ENCODE measurements at regions not wholly inside any gene's neighbourhood (a gene's known extent, or its start where the extent isn't known, plus 50 kb on each side); places are given as distances from the start of the nearest gene placed in this dataset.

- TF ChIP-seq, protein P1, sequence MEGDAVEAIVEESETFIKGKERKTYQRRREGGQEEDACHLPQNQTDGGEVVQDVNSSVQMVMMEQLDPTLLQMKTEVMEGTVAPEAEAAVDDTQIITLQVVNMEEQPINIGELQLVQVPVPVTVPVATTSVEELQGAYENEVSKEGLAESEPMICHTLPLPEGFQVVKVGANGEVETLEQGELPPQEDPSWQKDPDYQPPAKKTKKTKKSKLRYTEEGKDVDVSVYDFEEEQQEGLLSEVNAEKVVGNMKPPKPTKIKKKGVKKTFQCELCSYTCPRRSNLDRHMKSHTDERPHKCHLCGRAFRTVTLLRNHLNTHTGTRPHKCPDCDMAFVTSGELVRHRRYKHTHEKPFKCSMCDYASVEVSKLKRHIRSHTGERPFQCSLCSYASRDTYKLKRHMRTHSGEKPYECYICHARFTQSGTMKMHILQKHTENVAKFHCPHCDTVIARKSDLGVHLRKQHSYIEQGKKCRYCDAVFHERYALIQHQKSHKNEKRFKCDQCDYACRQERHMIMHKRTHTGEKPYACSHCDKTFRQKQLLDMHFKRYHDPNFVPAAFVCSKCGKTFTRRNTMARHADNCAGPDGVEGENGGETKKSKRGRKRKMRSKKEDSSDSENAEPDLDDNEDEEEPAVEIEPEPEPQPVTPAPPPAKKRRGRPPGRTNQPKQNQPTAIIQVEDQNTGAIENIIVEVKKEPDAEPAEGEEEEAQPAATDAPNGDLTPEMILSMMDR (IDR thresholded peaks at IDR 0.05; ENCODE audit: insufficient read depth, low read length, poor library complexity, severe bottlenecking) = no peak
- no peaks in the 10 kb centered on the region for H3K36me3 ChIP-seq (ENCODE audit: control insufficient read depth, insufficient read depth, low read length)
- no peak overlapping the region for H3K4me3 ChIP-seq (ENCODE audit: low read depth, low read length)
- no peaks in the 10 kb centered on the region for H3K27me3 ChIP-seq (ENCODE audit: control insufficient read depth, insufficient read depth, low read length)
- no peak for DNase-seq (ENCODE audit: low read depth)
Measured at GRCh38 chr10:3241967-3242650, 69.5 kb upstream of the PITRM1 start.

DNA sequence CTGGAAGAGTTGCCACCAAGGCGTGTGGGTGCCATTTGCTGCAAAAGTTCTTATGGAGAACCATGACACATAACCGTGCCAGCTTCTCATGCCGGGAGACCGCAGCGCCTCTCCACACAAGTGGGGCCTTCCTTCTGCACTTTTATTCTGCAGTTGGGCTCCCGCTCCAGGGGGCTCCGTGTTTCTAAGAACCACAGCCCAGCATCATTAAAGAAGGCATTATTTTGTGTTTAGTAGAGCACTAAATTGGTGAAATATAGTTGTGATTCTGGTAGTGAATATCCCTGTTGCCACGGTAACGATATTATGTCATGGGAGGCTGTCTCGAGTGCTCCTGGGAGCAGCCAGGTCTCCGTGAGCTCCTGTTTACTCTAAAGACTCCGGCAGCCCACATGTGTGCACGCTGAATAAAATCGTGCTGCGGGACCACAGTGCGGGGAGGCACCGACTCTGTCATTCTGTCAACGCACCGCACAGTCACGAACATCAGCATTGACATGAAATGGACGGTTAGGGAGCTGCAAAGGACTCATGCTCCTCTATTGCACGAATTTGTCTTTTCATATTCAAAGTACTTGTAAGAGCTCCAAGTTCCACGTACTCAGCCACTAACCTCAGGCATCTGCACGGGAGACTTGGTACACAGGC is 68.8 kb upstream of the PITRM1 start:
- Histone ChIP-seq H3K4me3 (ENCODE audit: low read depth, low read length) (no peak overlapping the region), H3K36me3 (ENCODE audit: control insufficient read depth, insufficient read depth, low read length) (no peaks in the 10 kb centered on the region), H3K27me3 (ENCODE audit: control insufficient read depth, insufficient read depth, low read length) (no peaks in the 10 kb centered on the region)
- no peak for DNase-seq (ENCODE audit: low read depth)
- TF ChIP-seq, protein P1 (IDR thresholded peaks at IDR 0.05; ENCODE audit: insufficient read depth, low read length, poor library complexity, severe bottlenecking) = no peak

DNA sequence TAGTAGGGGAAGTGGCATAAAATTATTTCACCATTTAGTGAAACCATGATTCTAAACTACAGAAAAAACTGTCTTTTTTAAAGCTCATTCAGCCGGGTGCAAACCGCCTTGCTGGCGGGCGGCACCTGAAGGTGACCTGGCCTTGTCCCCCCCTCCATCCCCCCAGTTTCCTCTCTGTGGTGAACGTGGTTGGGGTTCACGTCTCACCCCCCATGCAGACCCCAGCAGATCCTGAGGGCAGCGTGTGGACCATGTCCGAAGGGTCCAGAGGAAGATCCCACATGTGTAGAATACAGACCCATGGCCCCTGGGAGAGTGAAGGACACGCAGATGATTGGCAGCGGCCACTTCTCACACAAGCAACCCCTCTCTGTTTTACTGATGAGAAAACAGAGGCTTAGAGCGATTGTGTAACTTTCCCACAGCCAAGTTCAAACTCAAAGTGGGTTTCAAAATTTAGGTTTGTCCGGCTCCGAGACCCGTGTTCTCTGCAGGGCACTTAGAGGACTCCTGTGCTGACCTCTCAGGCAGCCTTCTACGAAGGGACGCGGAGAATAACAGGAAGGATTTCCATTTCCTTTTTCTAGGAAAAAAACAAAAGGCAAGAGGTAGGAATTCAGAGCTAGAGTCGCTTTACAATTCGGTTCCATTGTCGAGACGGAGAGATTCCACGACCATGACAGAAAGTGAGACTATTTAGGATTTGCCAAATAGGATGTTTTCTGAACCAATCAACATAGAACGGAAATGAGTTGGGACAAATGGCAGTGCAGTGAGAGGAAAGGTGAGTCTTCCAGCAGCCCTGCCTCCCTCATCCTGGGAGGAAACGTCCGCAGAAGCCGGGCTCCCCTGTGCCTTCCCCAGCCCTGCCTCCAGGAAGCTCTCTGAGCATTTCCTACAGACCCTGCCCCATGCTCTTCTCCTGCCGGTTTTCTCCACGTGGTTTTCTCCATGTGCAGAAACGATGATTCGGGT is 67.6 kb upstream of the PITRM1 start:
- no peak for DNase-seq (ENCODE audit: low read depth)
- no peaks in the 10 kb centered on the region for H3K27me3 ChIP-seq (ENCODE audit: control insufficient read depth, insufficient read depth, low read length)
- no peak overlapping the region for H3K4me3 ChIP-seq (ENCODE audit: low read depth, low read length)
- TF ChIP-seq, protein P1 (IDR thresholded peaks at IDR 0.05; ENCODE audit: insufficient read depth, low read length, poor library complexity, severe bottlenecking) = no peak
- no peaks in the 10 kb centered on the region for H3K36me3 ChIP-seq (ENCODE audit: control insufficient read depth, insufficient read depth, low read length)

DNA sequence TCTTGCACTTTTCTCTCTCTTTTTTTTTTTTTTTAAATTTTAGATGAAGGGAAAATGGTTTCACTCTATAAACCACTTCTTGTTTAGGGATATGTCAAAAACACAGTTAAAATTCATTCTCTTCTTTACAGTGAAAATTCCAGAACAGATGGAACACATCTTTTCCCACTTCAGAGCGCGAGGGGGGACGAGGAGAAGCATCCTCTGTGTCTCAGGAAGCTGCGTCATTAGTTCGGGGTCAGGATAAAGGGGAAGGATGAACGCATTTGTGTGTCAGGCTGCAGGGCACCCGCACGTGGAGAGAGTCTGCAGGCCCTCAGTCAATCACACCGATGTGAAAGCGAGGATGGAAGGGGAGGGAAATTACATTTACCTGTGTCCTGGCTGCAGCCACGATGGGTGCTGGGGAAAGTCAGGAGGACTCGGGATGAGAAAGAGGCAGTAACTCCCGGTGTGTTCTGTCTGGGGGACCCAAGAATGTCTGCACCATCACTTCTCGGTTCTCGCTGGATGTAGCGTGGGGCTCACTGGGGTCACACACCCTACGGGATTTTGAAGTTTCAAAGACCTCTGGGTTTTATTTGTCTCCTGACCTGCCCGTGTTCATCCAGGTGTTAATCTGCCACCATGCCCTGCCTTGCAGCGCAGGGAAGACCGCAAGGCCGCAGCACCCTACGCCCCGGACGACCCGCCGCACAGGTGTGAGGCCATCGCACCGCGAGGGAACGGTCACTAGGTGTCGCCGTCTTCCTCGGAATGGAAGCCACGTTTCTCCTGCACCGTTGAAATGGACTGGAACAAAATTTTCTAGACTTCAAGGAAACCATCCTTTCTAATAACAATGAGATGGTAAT is 66.7 kb upstream of the PITRM1 start:
- no peaks in the 10 kb centered on the region for H3K27me3 ChIP-seq (ENCODE audit: control insufficient read depth, insufficient read depth, low read length)
- TF ChIP-seq, protein P1 (IDR thresholded peaks at IDR 0.05; ENCODE audit: insufficient read depth, low read length, poor library complexity, severe bottlenecking) = peak; percentile 93
- DNase-seq (ENCODE audit: low read depth) = no peak
- no peak overlapping the region for H3K4me3 ChIP-seq (ENCODE audit: low read depth, low read length)
- H3K36me3 ChIP-seq (ENCODE audit: control insufficient read depth, insufficient read depth, low read length) = no peaks in the 10 kb centered on the region

GRCh38 chr10:3238115-3238871 is 65.7 kb upstream of the PITRM1 start:
- TF ChIP-seq, protein P1 (IDR thresholded peaks at IDR 0.05; ENCODE audit: insufficient read depth, low read length, poor library complexity, severe bottlenecking) = no peak
- no peak for DNase-seq (ENCODE audit: low read depth)
- no peaks in the 10 kb centered on the region for H3K36me3 ChIP-seq (ENCODE audit: control insufficient read depth, insufficient read depth, low read length)

More at GRCh38 chr10:3238115-3238871, 65.7 kb upstream of the PITRM1 start:
- Histone ChIP-seq H3K27me3 (ENCODE audit: control insufficient read depth, insufficient read depth, low read length) (no peaks in the 10 kb centered on the region), H3K4me3 (ENCODE audit: low read depth, low read length) (no peak overlapping the region)

Measured in kidney epithelial cell (primary cell).